HL-60 (cell line): ENCODE measurements at regions not wholly inside any gene's neighbourhood (a gene's known extent, or its start where the extent isn't known, plus 50 kb on each side); places are given as distances from the start of the nearest gene placed in this dataset.

ENCODE experiments used
- DNase-seq, 2 experiments: peaks; one replicate each; pipeline ENCODE4 v3.0.0-alpha.2; 2010 to 2020; ENCODE audit warnings: low read depth in 1 of 2, low spot score in 1 of 2
- H3K27ac ChIP-seq: fragments of 250-450 bp; sonication (Bioruptor Pico); replicated peaks from 2 replicates; pipeline ENCODE4 v1.5.1; 2020; ENCODE audit warnings: mild to moderate bottlenecking, moderate library complexity
- H3K27me3 ChIP-seq: fragments of 250-450 bp; sonication (Bioruptor Pico); 2 replicates; pipeline ENCODE4 v1.5.1; 2021; ENCODE audit warnings: mild to moderate bottlenecking, moderate library complexity; ENCODE audit not compliant: insufficient read depth, poor library complexity, severe bottlenecking
- H3K4me3 ChIP-seq: replicated peaks from 2 replicates; pipeline ENCODE4 v1.5.1; 2011; ENCODE audit warnings: mild to moderate bottlenecking, control low read depth, low read length; ENCODE audit not compliant: insufficient read depth
- CTCF ChIP-seq: IDR thresholded peaks from one replicate; pipeline ENCODE4 v1.5.1; 2011; ENCODE audit warnings: low read length, control low read depth, inconsistent platforms; ENCODE audit not compliant: insufficient read depth
- GABPA ChIP-seq: IDR thresholded peaks from 2 replicates; pipeline ENCODE4 v1.6.1; 2012; ENCODE audit warnings: low read depth
- POLR2AphosphoS5 ChIP-seq: IDR thresholded peaks from 2 replicates; pipeline ENCODE4 v1.6.1; 2012; ENCODE audit warnings: low read depth
- REST ChIP-seq: IDR thresholded peaks from 2 replicates; pipeline ENCODE4 v1.6.1; 2012; ENCODE audit warnings: low read depth; ENCODE audit not compliant: insufficient replicate concordance
- SPI1 ChIP-seq: IDR thresholded peaks from 2 replicates; pipeline ENCODE4 v1.6.1; 2012; ENCODE audit warnings: low read depth, mild to moderate bottlenecking, borderline replicate concordance

GRCh38 chr4:92236877-92237276 is 66.9 kb upstream of the GRID2 start:
- Histone ChIP-seq H3K4me3 (no peak overlapping the region), H3K27ac (no peak overlapping the region), H3K27me3 (no peaks in the 10 kb centered on the region)
- no peak for DNase-seq
- no peak for TF ChIP-seq POLR2AphosphoS5
- TF ChIP-seq GABPA, result no peak
- no peak for TF ChIP-seq SPI1
- no peak for TF ChIP-seq CTCF
- TF ChIP-seq REST, result no peak

GRCh38 chr4:92237559-92237958 is 66.2 kb upstream of the GRID2 start:
- TF ChIP-seq GABPA (no peak), POLR2AphosphoS5 (no peak), REST (no peak), SPI1 (no peak), CTCF (no peak)
- DNase-seq, result no peak
- no peak overlapping the region for H3K27ac ChIP-seq
- no peaks in the 10 kb centered on the region for H3K27me3 ChIP-seq
- H3K4me3 ChIP-seq, result no peak overlapping the region

GRCh38 chr4:92241094-92241493 is 62.7 kb upstream of the GRID2 start:
- no peak overlapping the region for H3K4me3 ChIP-seq
- no peak overlapping the region for H3K27ac ChIP-seq
- TF ChIP-seq SPI1, result no peak
- no peak for TF ChIP-seq GABPA
- no peak for TF ChIP-seq POLR2AphosphoS5
- TF ChIP-seq CTCF, result no peak
- TF ChIP-seq REST, result no peak
- no peaks in the 10 kb centered on the region for H3K27me3 ChIP-seq
- no peak for DNase-seq
